ENCODE measurements at regions not wholly inside any gene's neighbourhood (a gene's known extent, or its start where the extent isn't known, plus 50 kb on each side); places are given as distances from the start of the nearest gene placed in this dataset.
A peak's percentile ranks its signal among the peaks of the same experiment; 100 is the strongest.

DNA sequence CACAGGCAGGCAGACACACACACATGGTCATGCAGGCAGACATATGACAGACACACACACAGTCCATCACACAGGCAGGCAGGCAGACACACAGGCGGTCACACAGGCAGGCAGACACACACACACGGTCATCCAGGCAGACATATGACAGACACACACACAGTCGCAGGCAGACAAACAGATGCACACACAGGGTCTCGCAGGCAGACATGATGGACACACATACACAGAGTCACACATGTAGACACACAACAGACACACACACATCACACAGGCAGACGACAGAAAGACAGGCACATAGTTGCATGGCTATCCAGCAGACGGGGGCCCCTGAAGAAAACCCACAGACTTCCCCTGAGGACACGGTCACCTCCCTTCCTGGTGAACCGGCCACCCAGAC lies 135.4 kb downstream of the NCOR2 start:
- peaks cover 37% of the 10 kb centered on the region for H3K36me3 ChIP-seq (ENCODE audit: insufficient read depth, low read length)
- no peaks in the 10 kb centered on the region for H3K27me3 ChIP-seq (ENCODE audit: insufficient read depth, low read length)
- no peak overlapping the region for H3K4me3 ChIP-seq (ENCODE audit: low read length)
- no peak overlapping the region for H3K9ac ChIP-seq (ENCODE audit: low read depth, low read length)
- H3K4me1 ChIP-seq (ENCODE audit: insufficient read depth, low read length), result peaks cover 19% of the 10 kb centered on the region
- H3K27ac ChIP-seq (ENCODE audit: low read depth, low read length), result peak overlapping the region; percentile 35; the same call in 1 of the 2 replicates
- 92% methylated on average over 8 of the region's 8 CpGs for WGBS
- no peaks in the 10 kb centered on the region for H3K9me3 ChIP-seq (ENCODE audit: insufficient read depth, low read depth, low read length)

GRCh38 chr12:124430491-124430890 lies 135.6 kb downstream of the RFLNA start:
- Histone ChIP-seq H3K27ac (ENCODE audit: low read depth, low read length) (no peak overlapping the region), H3K4me1 (ENCODE audit: insufficient read depth, low read length) (peaks cover 19% of the 10 kb centered on the region), H3K4me3 (ENCODE audit: low read length) (no peak overlapping the region), H3K36me3 (ENCODE audit: insufficient read depth, low read length) (peaks cover 48% of the 10 kb centered on the region), H3K9me3 (ENCODE audit: insufficient read depth, low read depth, low read length) (no peaks in the 10 kb centered on the region), H3K27me3 (ENCODE audit: insufficient read depth, low read length) (no peaks in the 10 kb centered on the region), H3K9ac (ENCODE audit: low read depth, low read length) (no peak overlapping the region)
- WGBS, result 96% methylated on average over 23 of the region's 23 CpGs

- Histone ChIP-seq H3K9me3 (ENCODE audit: insufficient read depth, low read depth, low read length) (no peaks in the 10 kb centered on the region), H3K36me3 (ENCODE audit: insufficient read depth, low read length) (peaks cover 57% of the 10 kb centered on the region), H3K27ac (ENCODE audit: low read depth, low read length) (no peak overlapping the region), H3K4me1 (ENCODE audit: insufficient read depth, low read length) (peaks cover 12% of the 10 kb centered on the region), H3K27me3 (ENCODE audit: insufficient read depth, low read length) (no peaks in the 10 kb centered on the region), H3K9ac (ENCODE audit: low read depth, low read length) (no peak overlapping the region), H3K4me3 (ENCODE audit: low read length) (no peak overlapping the region)
- WGBS, result 95% methylated on average over 15 of the region's 15 CpGs
These were observed 134.6 kb downstream of the RFLNA start for GRCh38 chr12:124429535-124429934.

GRCh38 chr12:124428792-124429281 lies 133.9 kb downstream of the RFLNA start:
- Histone ChIP-seq H3K36me3 (ENCODE audit: insufficient read depth, low read length) (peaks cover 64% of the 10 kb centered on the region), H3K9ac (ENCODE audit: low read depth, low read length) (no peak overlapping the region), H3K27ac (ENCODE audit: low read depth, low read length) (no peak overlapping the region)

DNA sequence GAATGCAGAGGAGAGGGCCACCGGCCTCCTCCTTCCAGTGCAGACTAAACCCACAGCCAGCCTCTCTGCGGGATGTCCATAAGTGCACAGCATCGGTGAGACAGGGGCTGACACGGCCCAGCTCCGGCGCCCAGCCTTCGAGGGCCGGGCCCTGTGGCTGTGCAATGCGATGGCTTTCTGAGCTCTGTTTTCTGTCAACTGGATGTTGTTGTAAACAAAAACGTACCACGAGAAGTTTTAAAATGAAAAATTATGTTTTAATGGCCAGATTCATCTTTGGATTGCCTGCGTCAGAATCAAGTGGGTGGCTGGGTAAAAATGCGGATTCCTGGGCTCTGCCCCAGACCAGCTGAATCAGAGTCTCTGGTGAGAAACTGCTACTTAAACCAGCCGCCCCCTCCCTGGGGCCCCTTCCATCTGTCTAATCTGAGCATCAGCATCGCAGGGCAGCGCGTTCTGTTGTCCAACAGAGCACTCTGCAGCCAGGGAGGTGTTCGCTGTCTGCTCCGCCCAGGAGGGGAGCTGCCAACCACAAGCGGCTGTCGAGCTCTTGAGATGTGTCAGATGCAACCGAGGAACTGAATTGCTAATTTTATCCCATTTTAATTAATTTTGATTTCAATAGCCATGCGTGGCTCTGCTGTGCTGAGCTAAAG lies 133.4 kb downstream of the RFLNA start:
- H3K4me3 ChIP-seq (ENCODE audit: low read length), result no peak overlapping the region
- H3K9ac ChIP-seq (ENCODE audit: low read depth, low read length), result no peak overlapping the region
- WGBS, result 93% methylated on average over 23 of the region's 23 CpGs
- no peaks in the 10 kb centered on the region for H3K27me3 ChIP-seq (ENCODE audit: insufficient read depth, low read length)
- no peaks in the 10 kb centered on the region for H3K9me3 ChIP-seq (ENCODE audit: insufficient read depth, low read depth, low read length)
- H3K4me1 ChIP-seq (ENCODE audit: insufficient read depth, low read length), result 0 out of 2 replicates have a peak, but pooled peaks cover 3% of the 10 kb centered on the region
- H3K36me3 ChIP-seq (ENCODE audit: insufficient read depth, low read length), result peaks cover 65% of the 10 kb centered on the region
- H3K27ac ChIP-seq (ENCODE audit: low read depth, low read length), result no peak overlapping the region

More at GRCh38 chr12:124428792-124429281, 133.9 kb downstream of the RFLNA start:
- Histone ChIP-seq H3K4me3 (ENCODE audit: low read length) (no peak overlapping the region), H3K4me1 (ENCODE audit: insufficient read depth, low read length) (0 out of 2 replicates have a peak, but pooled peaks cover 6% of the 10 kb centered on the region), H3K27me3 (ENCODE audit: insufficient read depth, low read length) (no peaks in the 10 kb centered on the region), H3K9me3 (ENCODE audit: insufficient read depth, low read depth, low read length) (no peaks in the 10 kb centered on the region)
- WGBS, result 95% methylated on average over 13 of the region's 13 CpGs

DNA sequence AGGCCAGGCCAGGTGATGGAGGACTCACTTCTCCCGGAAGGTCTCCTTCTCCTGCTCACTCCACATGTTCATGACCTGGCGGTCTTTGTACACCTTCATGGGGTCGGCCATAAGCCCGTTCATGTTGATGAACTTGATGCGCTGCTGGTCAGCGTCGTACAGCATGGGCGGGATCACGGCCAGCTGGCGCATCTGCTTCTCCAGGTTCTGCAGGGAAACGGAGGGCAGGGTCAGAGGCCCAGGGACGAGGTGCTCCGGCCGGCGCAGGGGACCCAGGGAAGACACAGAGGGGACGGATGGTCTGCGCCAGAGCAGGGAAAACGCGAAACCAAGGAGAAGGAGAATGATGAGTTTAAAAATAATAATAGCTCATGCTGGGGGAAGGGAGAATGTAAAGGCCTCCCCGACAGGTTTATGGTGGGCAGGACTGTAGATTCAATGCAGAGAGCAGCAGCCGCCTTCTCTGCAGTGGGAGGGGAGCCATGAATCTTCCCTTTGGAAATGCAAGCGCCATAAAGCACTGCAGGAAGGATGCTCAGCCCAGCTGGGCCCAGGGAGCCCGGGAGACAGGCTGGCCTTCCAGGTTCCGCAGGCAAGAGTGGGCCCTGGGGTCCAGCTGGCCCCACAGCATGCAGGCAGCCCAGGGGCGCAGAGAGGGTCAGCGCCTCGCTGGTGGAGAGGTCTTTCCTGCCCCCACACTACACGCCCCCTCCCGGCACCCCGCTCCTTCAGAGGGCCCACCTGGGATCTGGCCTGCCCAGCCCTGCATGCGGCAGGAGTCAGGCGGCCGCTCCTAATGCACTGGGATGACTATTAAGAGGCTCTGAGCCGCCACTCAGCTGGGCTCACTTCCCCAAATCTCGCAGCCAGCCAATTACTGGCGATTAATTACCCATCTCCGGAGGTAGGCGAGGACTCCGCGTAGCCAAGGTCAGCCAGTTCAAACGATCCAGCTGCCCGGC lies 132.0 kb downstream of the RFLNA start:
- H3K4me3 ChIP-seq (ENCODE audit: low read length), result no peak overlapping the region
- WGBS, result 92% methylated on average over 42 of the region's 42 CpGs
- no peaks in the 10 kb centered on the region for H3K9me3 ChIP-seq (ENCODE audit: insufficient read depth, low read depth, low read length)
- H3K27me3 ChIP-seq (ENCODE audit: insufficient read depth, low read length), result no peaks in the 10 kb centered on the region
- peak overlapping the region; percentile 15; the same call in 1 of the 2 replicates for H3K27ac ChIP-seq (ENCODE audit: low read depth, low read length)
- peaks cover 70% of the 10 kb centered on the region for H3K36me3 ChIP-seq (ENCODE audit: insufficient read depth, low read length)
- H3K9ac ChIP-seq (ENCODE audit: low read depth, low read length), result no peak overlapping the region
- H3K4me1 ChIP-seq (ENCODE audit: insufficient read depth, low read length), result peaks cover 3% of the 10 kb centered on the region; the same call in 1 of the 2 replicates

- H3K27me3 ChIP-seq (ENCODE audit: insufficient read depth, low read length), result no peaks in the 10 kb centered on the region
- no peak overlapping the region for H3K4me3 ChIP-seq (ENCODE audit: low read length)
- no peak overlapping the region for H3K27ac ChIP-seq (ENCODE audit: low read depth, low read length)
- H3K4me1 ChIP-seq (ENCODE audit: insufficient read depth, low read length), result peaks cover 3% of the 10 kb centered on the region; the same call in 1 of the 2 replicates
- H3K9ac ChIP-seq (ENCODE audit: low read depth, low read length), result no peak overlapping the region
- WGBS, result 96% methylated on average over 6 of the region's 6 CpGs
- no peaks in the 10 kb centered on the region for H3K9me3 ChIP-seq (ENCODE audit: insufficient read depth, low read depth, low read length)
- peaks cover 78% of the 10 kb centered on the region for H3K36me3 ChIP-seq (ENCODE audit: insufficient read depth, low read length)
These were observed 130.8 kb downstream of the RFLNA start for GRCh38 chr12:124425667-124426066.

DNA sequence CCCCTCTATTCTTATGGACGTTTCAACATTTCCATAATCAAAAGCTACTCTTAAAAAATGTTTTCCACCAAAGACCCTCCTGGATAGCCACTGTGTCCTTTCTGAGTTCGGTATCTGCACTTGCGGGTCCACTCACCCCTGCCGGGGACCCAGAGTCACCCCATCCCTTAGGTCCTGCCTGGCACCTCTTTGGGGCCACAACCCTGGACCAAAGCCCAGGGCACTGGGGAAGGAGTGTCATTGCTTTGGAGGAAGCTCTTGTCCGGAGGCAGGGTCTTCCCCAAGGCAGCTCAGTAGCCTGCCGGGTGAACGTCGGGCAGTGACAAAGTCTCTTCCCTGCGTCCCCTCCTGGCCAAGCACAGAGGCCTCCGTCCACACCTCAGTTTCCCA lies 129.6 kb downstream of the RFLNA start:
- no peak overlapping the region for H3K9ac ChIP-seq (ENCODE audit: low read depth, low read length)
- 89% methylated on average over 10 of the region's 10 CpGs for WGBS
- no peaks in the 10 kb centered on the region for H3K27me3 ChIP-seq (ENCODE audit: insufficient read depth, low read length)
- H3K4me1 ChIP-seq (ENCODE audit: insufficient read depth, low read length), result peaks cover 3% of the 10 kb centered on the region; the same call in 1 of the 2 replicates
- peaks cover 79% of the 10 kb centered on the region for H3K36me3 ChIP-seq (ENCODE audit: insufficient read depth, low read length)
- no peak overlapping the region for H3K27ac ChIP-seq (ENCODE audit: low read depth, low read length)
- H3K9me3 ChIP-seq (ENCODE audit: insufficient read depth, low read depth, low read length), result no peaks in the 10 kb centered on the region
- H3K4me3 ChIP-seq (ENCODE audit: low read length), result no peak overlapping the region

- no peak overlapping the region for H3K4me3 ChIP-seq (ENCODE audit: low read length)
- H3K36me3 ChIP-seq (ENCODE audit: insufficient read depth, low read length), result peaks cover 79% of the 10 kb centered on the region
- H3K9me3 ChIP-seq (ENCODE audit: insufficient read depth, low read depth, low read length), result no peaks in the 10 kb centered on the region
- WGBS, result 92% methylated on average over 26 of the region's 26 CpGs
- no peaks in the 10 kb centered on the region for H3K27me3 ChIP-seq (ENCODE audit: insufficient read depth, low read length)
- no peak overlapping the region for H3K27ac ChIP-seq (ENCODE audit: low read depth, low read length)
- H3K9ac ChIP-seq (ENCODE audit: low read depth, low read length), result no peak overlapping the region
- peaks cover 3% of the 10 kb centered on the region; the same call in 1 of the 2 replicates for H3K4me1 ChIP-seq (ENCODE audit: insufficient read depth, low read length)
These were observed 129.0 kb downstream of the RFLNA start for GRCh38 chr12:124423761-124424515.

- Histone ChIP-seq H3K9me3 (ENCODE audit: insufficient read depth, low read depth, low read length) (no peaks in the 10 kb centered on the region), H3K4me1 (ENCODE audit: insufficient read depth, low read length) (peaks cover 3% of the 10 kb centered on the region; the same call in 1 of the 2 replicates), H3K27ac (ENCODE audit: low read depth, low read length) (peak overlapping the region; percentile 58), H3K9ac (ENCODE audit: low read depth, low read length) (no peak overlapping the region), H3K36me3 (ENCODE audit: insufficient read depth, low read length) (peaks cover 77% of the 10 kb centered on the region), H3K27me3 (ENCODE audit: insufficient read depth, low read length) (no peaks in the 10 kb centered on the region), H3K4me3 (ENCODE audit: low read length) (no peak overlapping the region)
- 74% methylated on average over 37 of the region's 37 CpGs for WGBS
These were observed 128.0 kb downstream of the RFLNA start for GRCh38 chr12:124422570-124423523.

All from HUES64 (cell line).